ENCODE measurements at regions not wholly inside any gene's neighbourhood (a gene's known extent, or its start where the extent isn't known, plus 50 kb on each side); places are given as distances from the start of the nearest gene placed in this dataset.

GRCh38 chr13:30082391-30082790, 225.0 kb downstream of the KATNAL1 start:
- no peak overlapping the region for H3K27ac ChIP-seq
- no peak overlapping the region for H3K4me3 ChIP-seq
- intact Hi-C loops (cut with DNase I): no loop called here
- ATAC-seq (no peak), DNase-seq (no peak)
- no peaks in the 10 kb centered on the region for H3K9me3 ChIP-seq
- no peaks in the 10 kb centered on the region for H3K36me3 ChIP-seq
- no peaks in the 10 kb centered on the region for H3K4me1 ChIP-seq
- no peaks in the 10 kb centered on the region for H3K27me3 ChIP-seq
- TF ChIP-seq CTCF (IDR thresholded peaks at IDR 0.05): no peak

GRCh38 chr13:30081331-30081730, 226.0 kb downstream of the KATNAL1 start:
- intact Hi-C loops (cut with DNase I): no loop called here
- Histone ChIP-seq H3K4me3 (no peak overlapping the region), H3K4me1 (no peaks in the 10 kb centered on the region), H3K36me3 (no peaks in the 10 kb centered on the region), H3K9me3 (no peaks in the 10 kb centered on the region), H3K27me3 (no peaks in the 10 kb centered on the region), H3K27ac (no peak overlapping the region)
- no peak for DNase-seq
- no peak for TF ChIP-seq CTCF (IDR thresholded peaks at IDR 0.05)
- no peak for ATAC-seq

- intact Hi-C loops (cut with DNase I): no loop called here
- Histone ChIP-seq H3K27ac (no peak overlapping the region), H3K4me3 (no peak overlapping the region), H3K27me3 (no peaks in the 10 kb centered on the region), H3K9me3 (no peaks in the 10 kb centered on the region), H3K4me1 (no peaks in the 10 kb centered on the region), H3K36me3 (no peaks in the 10 kb centered on the region)
- TF ChIP-seq CTCF (IDR thresholded peaks at IDR 0.05): no peak
- DNase-seq (no peak), ATAC-seq (no peak)
These were observed 227.8 kb downstream of the KATNAL1 start for GRCh38 chr13:30079501-30079900.

- Histone ChIP-seq H3K4me3 (no peak overlapping the region), H3K27me3 (no peaks in the 10 kb centered on the region), H3K27ac (no peak overlapping the region), H3K4me1 (no peaks in the 10 kb centered on the region), H3K36me3 (no peaks in the 10 kb centered on the region), H3K9me3 (no peaks in the 10 kb centered on the region)
- intact Hi-C loops (cut with DNase I): no loop called here
- DNase-seq (no peak), ATAC-seq (no peak)
- TF ChIP-seq CTCF (IDR thresholded peaks at IDR 0.05): no peak
These were observed 227.6 kb upstream of the UBL3 start for GRCh38 chr13:30078059-30078458.

GRCh38 chr13:30077240-30077735, 226.9 kb upstream of the UBL3 start:
- no peak for TF ChIP-seq CTCF (IDR thresholded peaks at IDR 0.05)
- Histone ChIP-seq H3K27ac (no peak overlapping the region), H3K4me1 (no peaks in the 10 kb centered on the region), H3K9me3 (no peaks in the 10 kb centered on the region), H3K36me3 (no peaks in the 10 kb centered on the region), H3K4me3 (no peak overlapping the region), H3K27me3 (no peaks in the 10 kb centered on the region)
- no peak for ATAC-seq
- intact Hi-C loops (cut with DNase I): no loop called here
- no peak for DNase-seq

- TF ChIP-seq CTCF (IDR thresholded peaks at IDR 0.05): no peak
- no peaks in the 10 kb centered on the region for H3K4me1 ChIP-seq
- H3K27ac ChIP-seq: no peak overlapping the region
- H3K27me3 ChIP-seq: no peaks in the 10 kb centered on the region
- intact Hi-C loops (cut with DNase I): no loop called here
- H3K9me3 ChIP-seq: no peaks in the 10 kb centered on the region
- H3K36me3 ChIP-seq: no peaks in the 10 kb centered on the region
- H3K4me3 ChIP-seq: no peak overlapping the region
- ATAC-seq: no peak
- no peak for DNase-seq
These were observed 224.7 kb upstream of the UBL3 start for GRCh38 chr13:30074955-30075614.

Measured in upper lobe of right lung (tissue), 1 donor.